HEK293 (cell line): ENCODE measurements at regions not wholly inside any gene's neighbourhood (a gene's known extent, or its start where the extent isn't known, plus 50 kb on each side); places are given as distances from the start of the nearest gene placed in this dataset.

Experiments used
- CTCF ChIP-seq: fragments of 450-650 bp; formaldehyde crosslinking; IDR thresholded peaks from 2 replicates; pipeline ENCODE4 v1.5.1; 2016; ENCODE audit warnings: missing biosample characterization, missing genetic modification characterization
- ZNF184 ChIP-seq: fragments of 450-650 bp; IDR thresholded peaks from 2 replicates; pipeline ENCODE4 v1.5.1; 2018; ENCODE audit warnings: missing biosample characterization, mild to moderate bottlenecking, missing genetic modification characterization

GRCh38 chr6:17218023-17218748, 63.0 kb upstream of the RBM24 start:
- TF ChIP-seq CTCF (tag by site-specific recombination) (no peak), ZNF184 (tag by site-specific recombination) (no peak)
